Hepatocyte (in vitro differentiated cells): ENCODE measurements at regions not wholly inside any gene's neighbourhood (a gene's known extent, or its start where the extent isn't known, plus 50 kb on each side); places are given as distances from the start of the nearest gene placed in this dataset.
A peak's percentile ranks its signal among the peaks of the same experiment; 100 is the strongest.

Experiments used
- DNase-seq: peaks from one replicate; pipeline ENCODE4 v3.0.0-alpha.2; 2016; ENCODE audit warnings: low spot score
- H2AFZ ChIP-seq: fragments of 200-600 bp; sonication (generic); 2 replicates; pipeline ENCODE4 v1.6.0; 2016; ENCODE audit warnings: antibody characterized with exemption, mild to moderate bottlenecking
- H3K27ac ChIP-seq: fragments of 200-600 bp; sonication (generic); 2 replicates; pipeline ENCODE4 v1.5.1; 2016; ENCODE audit warnings: mild to moderate bottlenecking
- H3K27me3 ChIP-seq: fragments of 200-600 bp; sonication (generic); 2 replicates; pipeline ENCODE4 v1.6.1; 2016
- H3K36me3 ChIP-seq: fragments of 200-600 bp; sonication (generic); replicated peaks from 2 replicates; pipeline ENCODE4 v1.5.1; 2016; ENCODE audit warnings: low read depth; ENCODE audit not compliant: insufficient read depth
- H3K4me1 ChIP-seq: fragments of 200-600 bp; sonication (generic); 2 replicates; pipeline ENCODE4 v1.5.1; 2016; ENCODE audit warnings: mild to moderate bottlenecking, moderate library complexity; ENCODE audit not compliant: insufficient read depth
- H3K4me2 ChIP-seq: fragments of 200-600 bp; sonication (generic); 2 replicates; pipeline ENCODE4 v1.6.0; 2016
- H3K4me3 ChIP-seq: fragments of 200-600 bp; sonication (generic); 2 replicates; pipeline ENCODE4 v1.5.1; 2016; ENCODE audit warnings: mild to moderate bottlenecking
- H3K79me2 ChIP-seq: fragments of 200-600 bp; sonication (generic); 2 replicates; pipeline ENCODE4 v1.6.0; 2017; ENCODE audit warnings: mild to moderate bottlenecking
- H3K9me2 ChIP-seq: fragments of 200-600 bp; sonication (generic); replicated peaks from 2 replicates; pipeline ENCODE4 v1.6.0; 2017; ENCODE audit warnings: mild to moderate bottlenecking; ENCODE audit not compliant: insufficient read depth
- H3K9me3 ChIP-seq: fragments of 200-600 bp; sonication (generic); 2 replicates; pipeline ENCODE4 v1.5.1; 2016; ENCODE audit warnings: low read depth, mild to moderate bottlenecking
- H4K20me1 ChIP-seq: fragments of 200-600 bp; sonication (generic); 2 replicates; pipeline ENCODE4 v1.6.0; 2016; ENCODE audit warnings: mild to moderate bottlenecking; ENCODE audit not compliant: insufficient read depth, poor library complexity, severe bottlenecking
- EZH2 ChIP-seq: fragments of 200-600 bp; sonication (generic); IDR thresholded peaks from 2 replicates; pipeline ENCODE4 v1.6.1; 2016; ENCODE audit warnings: antibody characterized with exemption, mild to moderate bottlenecking, borderline replicate concordance
- EZH2phosphoT487 ChIP-seq: fragments of 200-600 bp; sonication (generic); IDR thresholded peaks from one replicate; pipeline ENCODE4 v1.6.1; 2018; ENCODE audit warnings: antibody characterized with exemption, mild to moderate bottlenecking, low read depth, moderate library complexity; ENCODE audit not compliant: unreplicated experiment, severe bottlenecking
- WGBS: methylation state at CpG from one replicate; pipeline ENCODE4 v1.1.6; 2016; ENCODE audit warnings: low lambda C conversion rate; ENCODE audit errors: missing lambda C conversion rate; 5-methylcytosine and 5-hydroxymethylcytosine counted together
- TF ChIP-seq, protein P1 (sequence below): fragments of 200-600 bp; sonication (generic); IDR thresholded peaks from 2 replicates; pipeline ENCODE4 v1.5.1; 2016; ENCODE audit warnings: antibody characterized with exemption, mild to moderate bottlenecking; ENCODE audit not compliant: poor library complexity

DNA sequence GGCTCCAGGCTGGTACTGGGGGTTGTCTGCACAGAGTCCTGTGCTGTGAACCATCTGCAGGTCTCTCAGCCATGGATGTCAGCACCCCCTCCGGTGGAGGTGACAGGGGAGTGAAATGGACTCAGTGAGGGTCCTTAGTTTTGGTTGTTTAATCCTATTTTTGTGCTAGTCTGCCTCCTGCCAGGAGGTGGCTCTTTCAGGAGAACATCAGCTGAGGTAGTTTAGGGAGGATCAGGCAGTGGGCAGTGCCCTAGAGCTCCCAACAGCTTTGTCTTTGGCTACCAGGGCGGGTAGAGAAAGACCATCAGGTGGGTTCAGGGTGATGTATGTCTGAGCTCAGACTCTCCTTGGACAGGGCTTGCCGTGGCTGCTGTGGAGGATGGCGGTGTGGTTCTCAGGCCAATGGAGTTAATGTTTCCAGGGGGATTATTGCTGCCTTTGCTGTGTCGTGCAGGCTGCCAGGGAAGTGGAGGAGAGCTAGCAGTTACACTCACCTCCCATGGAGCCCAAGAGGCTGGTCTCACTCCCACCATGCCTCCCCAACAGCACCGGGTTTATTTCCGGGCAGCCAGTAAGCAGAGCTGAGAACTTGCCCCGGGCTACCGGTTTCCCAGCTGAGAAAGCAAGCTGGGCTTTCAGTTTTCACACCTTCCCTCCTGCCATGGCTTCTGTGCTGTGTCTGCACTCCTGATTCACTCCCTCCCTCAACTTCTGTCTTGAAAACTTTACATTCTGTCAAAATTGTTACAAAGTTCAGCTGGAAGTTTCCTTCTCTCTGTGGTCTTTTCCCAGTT is 563.4 kb downstream of the XIRP2 start:
- Histone ChIP-seq H3K4me3 (no peak overlapping the region), H3K36me3 (no peaks in the 10 kb centered on the region), H3K27ac (no peak overlapping the region), H3K27me3 (no peaks in the 10 kb centered on the region), H4K20me1 (no peaks in the 10 kb centered on the region), H3K9me3 (peaks cover 6% of the 10 kb centered on the region), H3K4me1 (no peaks in the 10 kb centered on the region), H2AFZ (no peak overlapping the region), H3K79me2 (no peaks in the 10 kb centered on the region), H3K9me2 (no peaks in the 10 kb centered on the region), H3K4me2 (no peak overlapping the region)
- no peak for TF ChIP-seq EZH2phosphoT487
- TF ChIP-seq EZH2, result no peak
- no peak for DNase-seq
- 86% methylated on average over 9 of the region's 9 CpGs for WGBS

DNA sequence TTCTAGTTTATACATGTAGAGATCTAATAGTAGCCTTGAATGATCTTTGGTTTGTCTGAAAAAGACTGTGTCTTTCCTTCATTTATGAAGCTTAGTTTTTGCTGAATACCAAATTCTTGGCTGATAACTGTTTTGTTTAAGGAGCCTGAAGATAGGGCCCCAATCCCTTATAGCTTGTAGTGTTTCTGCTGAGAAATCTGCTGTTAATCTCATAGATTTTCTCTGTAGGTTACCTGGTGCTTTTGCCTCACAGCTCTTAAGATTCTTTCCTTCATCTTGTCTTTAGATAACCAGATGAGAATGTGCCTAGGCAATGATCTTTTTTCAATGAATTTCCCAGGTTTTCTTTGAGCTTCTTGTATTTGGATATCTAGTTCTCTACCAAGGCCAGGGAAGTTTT is 562.1 kb downstream of the XIRP2 start:
- no peak overlapping the region for H3K4me3 ChIP-seq
- TF ChIP-seq, protein P1, sequence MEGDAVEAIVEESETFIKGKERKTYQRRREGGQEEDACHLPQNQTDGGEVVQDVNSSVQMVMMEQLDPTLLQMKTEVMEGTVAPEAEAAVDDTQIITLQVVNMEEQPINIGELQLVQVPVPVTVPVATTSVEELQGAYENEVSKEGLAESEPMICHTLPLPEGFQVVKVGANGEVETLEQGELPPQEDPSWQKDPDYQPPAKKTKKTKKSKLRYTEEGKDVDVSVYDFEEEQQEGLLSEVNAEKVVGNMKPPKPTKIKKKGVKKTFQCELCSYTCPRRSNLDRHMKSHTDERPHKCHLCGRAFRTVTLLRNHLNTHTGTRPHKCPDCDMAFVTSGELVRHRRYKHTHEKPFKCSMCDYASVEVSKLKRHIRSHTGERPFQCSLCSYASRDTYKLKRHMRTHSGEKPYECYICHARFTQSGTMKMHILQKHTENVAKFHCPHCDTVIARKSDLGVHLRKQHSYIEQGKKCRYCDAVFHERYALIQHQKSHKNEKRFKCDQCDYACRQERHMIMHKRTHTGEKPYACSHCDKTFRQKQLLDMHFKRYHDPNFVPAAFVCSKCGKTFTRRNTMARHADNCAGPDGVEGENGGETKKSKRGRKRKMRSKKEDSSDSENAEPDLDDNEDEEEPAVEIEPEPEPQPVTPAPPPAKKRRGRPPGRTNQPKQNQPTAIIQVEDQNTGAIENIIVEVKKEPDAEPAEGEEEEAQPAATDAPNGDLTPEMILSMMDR, result no peak
- no peak for TF ChIP-seq EZH2
- TF ChIP-seq EZH2phosphoT487, result no peak
- H3K27me3 ChIP-seq, result no peaks in the 10 kb centered on the region
- no peak overlapping the region for H2AFZ ChIP-seq
- H3K4me1 ChIP-seq, result no peaks in the 10 kb centered on the region
- no peaks in the 10 kb centered on the region for H4K20me1 ChIP-seq
- no peak for DNase-seq
- H3K79me2 ChIP-seq, result no peaks in the 10 kb centered on the region
- no peak overlapping the region for H3K4me2 ChIP-seq
- H3K27ac ChIP-seq, result no peak overlapping the region
- H3K9me3 ChIP-seq, result peaks cover 6% of the 10 kb centered on the region
- H3K36me3 ChIP-seq, result no peaks in the 10 kb centered on the region
- no peaks in the 10 kb centered on the region for H3K9me2 ChIP-seq

DNA sequence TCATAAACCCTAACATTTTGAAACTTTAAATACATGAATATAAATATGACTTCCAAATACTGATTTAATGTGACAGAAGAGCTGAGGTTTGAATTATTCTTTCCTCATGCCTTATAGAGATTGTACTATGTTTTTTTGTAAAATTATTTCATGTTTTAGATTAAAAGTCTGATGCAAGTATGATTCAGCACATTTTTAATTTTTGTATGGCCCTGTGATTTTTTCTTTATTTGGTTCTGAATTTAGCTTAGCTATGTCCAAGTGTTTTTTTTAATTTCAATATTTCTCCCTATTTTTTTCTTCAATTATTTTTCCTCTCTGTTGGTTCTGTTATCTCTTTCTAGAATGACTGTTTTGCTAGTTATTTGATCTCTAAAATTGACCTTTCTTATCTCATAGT is 552.1 kb downstream of the XIRP2 start:
- no peak overlapping the region for H3K27ac ChIP-seq
- H3K4me1 ChIP-seq, result no peaks in the 10 kb centered on the region
- H2AFZ ChIP-seq, result no peak overlapping the region
- no peak overlapping the region for H3K4me3 ChIP-seq
- no peaks in the 10 kb centered on the region for H3K27me3 ChIP-seq
- H3K9me3 ChIP-seq, result no peaks in the 10 kb centered on the region
- no peak overlapping the region for H3K4me2 ChIP-seq
- DNase-seq, result no peak
- no peaks in the 10 kb centered on the region for H4K20me1 ChIP-seq
- H3K36me3 ChIP-seq, result no peaks in the 10 kb centered on the region
- no peaks in the 10 kb centered on the region for H3K79me2 ChIP-seq
- TF ChIP-seq EZH2phosphoT487, result no peak
- TF ChIP-seq, protein P1, result no peak
- no peak for TF ChIP-seq EZH2
- H3K9me2 ChIP-seq, result no peaks in the 10 kb centered on the region

DNA sequence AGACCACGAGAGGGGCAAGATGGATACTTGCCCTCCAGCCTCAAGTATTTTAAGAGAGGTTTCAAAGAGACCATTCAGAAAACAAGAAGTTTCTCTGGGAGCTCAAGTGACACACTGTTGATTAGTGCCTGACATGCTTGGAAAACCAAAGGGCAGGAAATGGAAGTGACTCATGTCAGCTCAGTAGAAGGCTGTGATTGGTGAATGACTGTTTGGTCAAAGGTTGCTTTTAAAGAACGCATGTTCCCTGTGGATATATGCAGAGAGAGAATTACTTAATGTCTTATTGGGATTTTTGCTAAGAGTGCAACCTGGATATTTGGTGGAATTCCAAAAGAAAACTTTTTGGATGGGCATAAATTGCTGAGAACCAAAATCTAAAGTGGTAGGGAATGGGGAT is 549.9 kb downstream of the XIRP2 start:
- no peak overlapping the region for H2AFZ ChIP-seq
- H4K20me1 ChIP-seq, result no peaks in the 10 kb centered on the region
- no peaks in the 10 kb centered on the region for H3K79me2 ChIP-seq
- H3K4me2 ChIP-seq, result no peak overlapping the region
- no peaks in the 10 kb centered on the region for H3K9me3 ChIP-seq
- H3K4me3 ChIP-seq, result no peak overlapping the region
- H3K27me3 ChIP-seq, result no peaks in the 10 kb centered on the region
- WGBS, result 57% methylated on average over 2 of the region's 2 CpGs
- H3K27ac ChIP-seq, result no peak overlapping the region
- TF ChIP-seq EZH2 (no peak), EZH2phosphoT487 (no peak)
- TF ChIP-seq, protein P1, result no peak
- no peaks in the 10 kb centered on the region for H3K4me1 ChIP-seq
- no peaks in the 10 kb centered on the region for H3K9me2 ChIP-seq
- DNase-seq, result peak; percentile 37
- H3K36me3 ChIP-seq, result no peaks in the 10 kb centered on the region
